ENCODE measurements at regions not wholly inside any gene's neighbourhood (a gene's known extent, or its start where the extent isn't known, plus 50 kb on each side); places are given as distances from the start of the nearest gene placed in this dataset.

DNA sequence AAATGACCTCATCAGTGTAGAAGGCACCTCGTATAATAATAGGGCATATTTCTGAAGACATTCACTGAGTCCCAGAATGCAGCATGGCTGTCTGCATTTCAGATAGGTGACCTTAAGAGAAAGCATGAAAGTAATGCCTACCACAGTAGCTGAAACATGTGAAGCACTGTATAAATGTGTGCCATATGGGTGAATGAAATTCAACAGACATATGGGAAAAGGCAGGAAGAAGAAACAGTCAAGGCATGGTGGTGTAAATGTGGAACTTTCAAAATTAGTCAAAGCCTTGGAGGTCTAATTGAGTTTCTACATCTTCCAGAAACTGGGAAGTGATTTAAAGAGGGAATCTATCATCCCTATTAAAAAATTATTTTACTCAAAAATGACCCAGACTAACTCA lies 698.2 kb upstream of the GOT2 start:
- TF ChIP-seq, protein P1, sequence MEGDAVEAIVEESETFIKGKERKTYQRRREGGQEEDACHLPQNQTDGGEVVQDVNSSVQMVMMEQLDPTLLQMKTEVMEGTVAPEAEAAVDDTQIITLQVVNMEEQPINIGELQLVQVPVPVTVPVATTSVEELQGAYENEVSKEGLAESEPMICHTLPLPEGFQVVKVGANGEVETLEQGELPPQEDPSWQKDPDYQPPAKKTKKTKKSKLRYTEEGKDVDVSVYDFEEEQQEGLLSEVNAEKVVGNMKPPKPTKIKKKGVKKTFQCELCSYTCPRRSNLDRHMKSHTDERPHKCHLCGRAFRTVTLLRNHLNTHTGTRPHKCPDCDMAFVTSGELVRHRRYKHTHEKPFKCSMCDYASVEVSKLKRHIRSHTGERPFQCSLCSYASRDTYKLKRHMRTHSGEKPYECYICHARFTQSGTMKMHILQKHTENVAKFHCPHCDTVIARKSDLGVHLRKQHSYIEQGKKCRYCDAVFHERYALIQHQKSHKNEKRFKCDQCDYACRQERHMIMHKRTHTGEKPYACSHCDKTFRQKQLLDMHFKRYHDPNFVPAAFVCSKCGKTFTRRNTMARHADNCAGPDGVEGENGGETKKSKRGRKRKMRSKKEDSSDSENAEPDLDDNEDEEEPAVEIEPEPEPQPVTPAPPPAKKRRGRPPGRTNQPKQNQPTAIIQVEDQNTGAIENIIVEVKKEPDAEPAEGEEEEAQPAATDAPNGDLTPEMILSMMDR (IDR thresholded peaks at IDR 0.05 in 8 of 11, conservative IDR thresholded peaks at IDR 0.05 in 3 of 11) = no peak
- TF ChIP-seq POLR2A (IDR thresholded peaks at IDR 0.05) = no peak
